Effector memory CD4-positive, alpha-beta T cell (primary cell): ENCODE measurements at regions not wholly inside any gene's neighbourhood (a gene's known extent, or its start where the extent isn't known, plus 50 kb on each side); places are given as distances from the start of the nearest gene placed in this dataset.

ENCODE experiments used
- DNase-seq, 3 donors: peaks; one replicate each; pipeline ENCODE4 v3.0.0-alpha.2; 2020
- H3K27ac ChIP-seq: 2 replicates; pipeline ENCODE4 v1.7.0; 2013; ENCODE audit warnings: mild to moderate bottlenecking, low read length, moderate library complexity; ENCODE audit not compliant: insufficient read depth, poor library complexity, severe bottlenecking
- H3K27me3 ChIP-seq: replicated peaks from 2 replicates; pipeline ENCODE4 v1.7.0; 2013; ENCODE audit warnings: mild to moderate bottlenecking, low read length; ENCODE audit not compliant: insufficient read depth, control insufficient read depth, poor library complexity, severe bottlenecking
- H3K36me3 ChIP-seq: 2 replicates; pipeline ENCODE4 v1.7.0; 2013; ENCODE audit warnings: mild to moderate bottlenecking, low read length, moderate library complexity; ENCODE audit not compliant: control insufficient read depth, insufficient read depth
- H3K4me1 ChIP-seq: 2 replicates; pipeline ENCODE4 v1.7.0; 2013; ENCODE audit warnings: low read length, mild to moderate bottlenecking; ENCODE audit not compliant: control insufficient read depth, insufficient read depth, poor library complexity, severe bottlenecking
- H3K4me3 ChIP-seq: 2 replicates; pipeline ENCODE4 v1.7.0; 2013; ENCODE audit warnings: low read length, low read depth, mild to moderate bottlenecking; ENCODE audit not compliant: insufficient read depth, poor library complexity, severe bottlenecking
- H3K9me3 ChIP-seq: 2 replicates; pipeline ENCODE4 v1.7.0; 2013; ENCODE audit warnings: mild to moderate bottlenecking, low read length, moderate library complexity; ENCODE audit not compliant: control insufficient read depth

DNA sequence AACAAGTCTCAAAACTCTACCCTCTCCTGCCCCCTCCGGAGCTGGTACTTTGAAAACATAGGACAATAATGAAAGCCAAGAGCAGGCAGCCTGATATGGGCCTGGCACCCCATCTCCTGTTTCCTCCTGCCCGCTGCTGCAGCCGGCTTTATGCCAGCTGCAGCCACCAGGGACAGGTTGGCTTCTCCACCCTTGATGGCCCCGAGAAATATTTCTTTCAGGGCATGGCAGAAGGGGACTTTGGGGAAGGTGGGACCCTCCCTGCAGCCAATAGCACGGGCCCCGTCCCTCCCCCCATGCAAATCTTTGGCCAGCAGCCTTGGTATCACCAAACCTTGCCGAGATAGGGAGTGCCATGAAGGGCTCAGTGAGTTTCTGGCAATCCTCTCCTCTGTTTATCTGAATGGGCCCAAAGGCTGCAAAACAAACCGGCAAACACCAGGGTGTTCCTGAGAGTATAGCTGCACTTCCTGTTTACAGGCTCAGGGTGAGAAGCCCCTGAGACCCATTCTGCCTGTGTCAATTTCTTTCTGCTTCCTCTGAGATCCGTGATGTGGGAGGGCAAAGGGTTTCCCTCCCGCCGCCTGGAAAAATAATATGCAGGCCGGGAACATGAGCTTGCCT lies 73.4 kb upstream of the BOD1 start:
- Histone ChIP-seq H3K4me3 (no peak overlapping the region), H3K4me1 (no peaks in the 10 kb centered on the region), H3K27ac (no peak overlapping the region), H3K36me3 (no peaks in the 10 kb centered on the region), H3K27me3 (no peaks in the 10 kb centered on the region), H3K9me3 (no peaks in the 10 kb centered on the region)
- DNase-seq, result no peak

DNA sequence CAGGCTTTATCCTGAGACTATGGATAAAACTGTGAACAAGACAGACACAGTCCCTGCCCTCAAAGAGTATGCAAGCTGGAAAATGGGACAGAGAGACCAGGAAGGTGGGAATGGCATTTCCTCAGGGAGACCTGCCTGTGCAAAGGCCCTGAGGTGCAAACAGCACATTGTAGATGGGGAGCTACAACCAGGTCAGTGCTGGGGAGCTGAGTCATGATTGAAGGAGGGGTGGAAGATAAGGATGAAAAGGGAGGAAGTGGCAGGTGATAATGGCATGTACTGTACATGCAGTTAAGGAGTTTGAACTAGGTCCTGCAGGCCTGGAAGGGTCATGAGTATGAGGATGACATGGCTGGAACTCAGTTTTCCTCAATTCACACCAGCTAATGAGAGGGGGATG lies 75.5 kb upstream of the BOD1 start:
- no peak for DNase-seq

DNA sequence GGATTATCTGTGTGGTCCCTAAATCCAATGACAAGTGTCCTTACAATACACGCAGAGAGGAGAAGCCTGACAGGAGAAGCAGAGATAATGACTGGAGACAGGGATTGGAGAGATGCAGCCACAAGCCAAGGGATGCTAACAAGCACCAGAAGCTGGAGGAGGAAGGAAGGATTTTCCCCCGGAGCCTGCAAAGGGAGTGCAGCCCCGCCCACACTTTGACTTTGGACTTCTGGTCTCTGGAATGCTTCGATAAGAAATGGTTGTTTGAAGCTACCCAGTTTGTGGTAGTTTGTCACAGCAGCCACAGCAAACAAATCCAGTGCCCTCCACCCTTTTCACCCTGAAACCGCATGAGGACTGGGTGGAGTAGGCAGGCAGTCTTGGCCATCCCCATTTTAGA lies 77.2 kb upstream of the BOD1 start:
- Histone ChIP-seq H3K27ac (no peak overlapping the region), H3K9me3 (no peaks in the 10 kb centered on the region), H3K4me3 (no peak overlapping the region), H3K4me1 (peaks cover 7% of the 10 kb centered on the region), H3K36me3 (no peaks in the 10 kb centered on the region), H3K27me3 (no peaks in the 10 kb centered on the region)
- DNase-seq, result no peak

More for the DNA sequence above, 75.5 kb upstream of the BOD1 start:
- no peaks in the 10 kb centered on the region for H3K36me3 ChIP-seq
- H3K9me3 ChIP-seq, result no peaks in the 10 kb centered on the region
- no peaks in the 10 kb centered on the region for H3K27me3 ChIP-seq
- H3K4me1 ChIP-seq, result no peaks in the 10 kb centered on the region
- H3K4me3 ChIP-seq, result no peak overlapping the region
- H3K27ac ChIP-seq, result no peak overlapping the region

DNA sequence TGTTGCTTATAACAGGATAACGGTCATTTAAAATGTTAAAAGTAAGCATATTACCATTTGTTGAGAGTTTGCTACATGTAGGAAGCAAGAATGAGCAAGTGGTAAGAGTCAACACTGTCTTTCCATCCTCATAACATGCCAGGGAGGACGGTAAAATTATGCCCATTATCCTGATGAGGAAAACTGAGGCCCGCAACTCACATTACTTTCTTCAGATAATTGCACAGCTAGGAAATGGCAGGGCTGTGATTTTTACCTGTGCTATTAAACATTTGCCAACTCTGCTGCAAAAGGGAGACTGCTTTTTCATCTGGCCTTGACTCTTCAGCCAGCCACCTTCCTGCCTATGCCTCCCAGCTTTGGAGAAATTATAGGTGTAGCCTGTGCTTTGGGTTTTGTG lies 79.8 kb upstream of the BOD1 start:
- H3K4me1 ChIP-seq, result peaks cover 7% of the 10 kb centered on the region
- no peak overlapping the region for H3K4me3 ChIP-seq
- H3K9me3 ChIP-seq, result no peaks in the 10 kb centered on the region
- no peaks in the 10 kb centered on the region for H3K36me3 ChIP-seq
- H3K27me3 ChIP-seq, result no peaks in the 10 kb centered on the region
- no peak overlapping the region for H3K27ac ChIP-seq
- DNase-seq, result no peak

DNA sequence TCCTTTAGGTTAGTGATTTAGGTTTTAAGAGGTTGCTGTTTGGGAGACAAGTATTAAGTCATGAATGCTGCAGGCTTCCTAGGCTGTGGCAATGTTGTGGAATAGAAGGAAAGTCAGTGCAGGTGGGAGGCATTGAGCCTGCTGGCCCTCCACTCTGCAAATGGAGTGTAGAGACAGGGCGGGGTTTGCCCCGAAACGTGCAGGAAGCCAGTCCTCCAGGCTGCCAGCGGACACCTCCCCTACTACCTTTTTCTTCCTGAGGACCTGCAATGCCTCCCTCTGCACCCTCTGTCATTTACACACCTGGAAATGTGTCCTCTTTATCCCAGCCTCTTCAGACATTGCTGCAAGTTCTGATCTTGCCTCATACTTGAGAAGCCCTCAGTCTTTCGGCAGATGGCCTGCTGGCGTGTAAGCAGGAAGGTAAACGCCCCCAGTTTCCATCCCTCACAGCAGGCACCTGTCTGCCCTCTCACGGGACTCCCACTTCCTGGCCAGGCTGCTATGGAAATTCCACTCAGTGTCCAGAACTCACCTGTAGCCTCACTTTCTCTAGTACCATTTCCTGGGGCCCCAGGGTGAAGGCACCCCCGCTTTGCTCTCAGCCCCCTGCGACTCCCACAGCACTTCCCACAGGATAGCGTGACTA lies 81.6 kb upstream of the BOD1 start:
- no peak for DNase-seq
- H3K4me1 ChIP-seq, result peaks cover 7% of the 10 kb centered on the region
- H3K4me3 ChIP-seq, result no peak overlapping the region
- no peak overlapping the region for H3K27ac ChIP-seq
- no peaks in the 10 kb centered on the region for H3K27me3 ChIP-seq
- no peaks in the 10 kb centered on the region for H3K36me3 ChIP-seq
- no peaks in the 10 kb centered on the region for H3K9me3 ChIP-seq

DNA sequence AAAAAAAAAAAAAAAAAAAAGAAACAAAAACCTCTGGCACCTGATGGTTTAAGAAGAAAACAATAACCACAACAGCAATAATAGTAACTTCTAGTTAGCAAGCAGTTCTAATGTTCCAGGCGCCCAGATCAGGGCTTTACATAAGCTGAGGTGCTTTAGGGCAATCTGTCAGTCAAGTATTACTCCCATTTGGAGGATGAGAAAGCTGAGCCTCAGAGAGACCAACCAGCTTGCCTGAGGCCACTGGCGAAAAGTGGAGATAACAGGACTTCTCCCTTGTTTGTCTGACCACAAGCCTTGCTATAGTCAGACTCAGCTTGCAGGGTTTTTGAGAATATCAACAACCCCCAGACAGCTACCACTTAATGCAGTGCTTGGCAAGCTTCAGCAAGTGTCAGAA lies 83.5 kb upstream of the BOD1 start:
- no peak overlapping the region for H3K27ac ChIP-seq
- peaks cover 7% of the 10 kb centered on the region for H3K4me1 ChIP-seq
- H3K4me3 ChIP-seq, result no peak overlapping the region
- H3K27me3 ChIP-seq, result no peaks in the 10 kb centered on the region
- no peaks in the 10 kb centered on the region for H3K36me3 ChIP-seq
- H3K9me3 ChIP-seq, result no peaks in the 10 kb centered on the region
- no peak for DNase-seq

DNA sequence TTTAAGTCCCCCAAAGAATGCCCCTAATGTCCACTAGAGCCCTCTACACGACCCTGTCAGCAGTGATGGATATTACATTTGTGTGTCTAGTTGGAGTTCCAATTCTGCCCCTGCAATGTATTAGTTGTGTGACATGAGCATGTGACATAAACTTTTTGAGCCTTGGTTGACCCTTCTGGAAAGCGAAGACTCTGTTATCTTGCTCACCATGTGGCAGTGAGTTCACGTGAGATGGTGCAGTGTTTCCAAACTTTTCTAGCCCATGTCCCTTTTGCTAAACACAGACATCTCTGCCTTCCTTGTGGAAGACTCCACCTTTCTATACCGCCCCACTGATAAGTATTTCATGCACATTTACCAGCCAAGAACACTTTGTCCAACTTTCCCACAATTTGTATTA lies 87.0 kb upstream of the BOD1 start:
- Histone ChIP-seq H3K27me3 (no peaks in the 10 kb centered on the region), H3K9me3 (no peaks in the 10 kb centered on the region), H3K4me3 (no peak overlapping the region), H3K36me3 (no peaks in the 10 kb centered on the region), H3K27ac (no peak overlapping the region), H3K4me1 (peaks cover 1% of the 10 kb centered on the region)
- no peak for DNase-seq

DNA sequence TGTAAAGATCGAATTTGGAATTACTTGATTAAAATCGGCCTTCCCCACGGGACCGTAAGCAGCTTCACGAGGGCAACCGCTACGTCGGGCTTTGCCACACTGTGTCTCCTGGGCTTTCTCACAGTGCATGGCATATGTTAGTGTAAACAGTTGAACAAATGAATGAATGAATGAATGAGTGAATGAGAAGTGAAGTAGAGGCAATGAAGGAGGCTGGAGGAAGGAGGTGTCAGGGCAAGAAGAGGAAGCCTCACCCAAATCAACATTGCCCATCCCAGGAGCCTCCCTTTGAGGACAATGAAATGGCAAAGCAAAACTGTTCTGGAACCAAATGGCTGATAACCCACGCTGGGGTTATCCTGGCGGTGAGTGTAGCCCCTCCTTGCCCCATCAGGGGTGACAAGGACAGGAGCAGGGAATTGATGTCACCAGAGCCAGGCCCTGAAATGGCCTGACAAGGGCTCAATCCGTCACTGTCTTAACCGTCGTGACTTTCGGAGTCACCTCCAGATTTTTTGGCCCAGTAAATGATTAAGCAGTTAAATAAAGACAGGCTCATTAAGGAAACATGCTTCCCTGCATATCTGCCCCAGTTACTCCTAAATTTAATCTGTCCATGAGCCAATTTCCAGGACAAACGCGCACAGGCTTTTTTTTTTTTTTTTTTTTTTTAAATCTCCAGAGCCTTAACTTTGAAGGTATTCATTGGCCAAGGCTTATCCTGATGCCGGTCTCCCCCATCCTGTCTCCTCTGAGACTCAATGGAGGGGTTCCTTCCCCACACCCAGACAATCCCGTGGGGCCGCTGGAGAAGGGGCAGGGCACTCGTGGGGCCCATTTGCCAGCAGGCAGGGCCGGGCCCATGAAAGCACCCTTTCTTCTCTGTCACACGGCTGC lies 88.4 kb upstream of the BOD1 start:
- Histone ChIP-seq H3K4me3 (no peak overlapping the region), H3K27ac (no peak overlapping the region), H3K27me3 (no peaks in the 10 kb centered on the region), H3K4me1 (no peaks in the 10 kb centered on the region), H3K9me3 (no peaks in the 10 kb centered on the region), H3K36me3 (no peaks in the 10 kb centered on the region)
- DNase-seq, result no peak

DNA sequence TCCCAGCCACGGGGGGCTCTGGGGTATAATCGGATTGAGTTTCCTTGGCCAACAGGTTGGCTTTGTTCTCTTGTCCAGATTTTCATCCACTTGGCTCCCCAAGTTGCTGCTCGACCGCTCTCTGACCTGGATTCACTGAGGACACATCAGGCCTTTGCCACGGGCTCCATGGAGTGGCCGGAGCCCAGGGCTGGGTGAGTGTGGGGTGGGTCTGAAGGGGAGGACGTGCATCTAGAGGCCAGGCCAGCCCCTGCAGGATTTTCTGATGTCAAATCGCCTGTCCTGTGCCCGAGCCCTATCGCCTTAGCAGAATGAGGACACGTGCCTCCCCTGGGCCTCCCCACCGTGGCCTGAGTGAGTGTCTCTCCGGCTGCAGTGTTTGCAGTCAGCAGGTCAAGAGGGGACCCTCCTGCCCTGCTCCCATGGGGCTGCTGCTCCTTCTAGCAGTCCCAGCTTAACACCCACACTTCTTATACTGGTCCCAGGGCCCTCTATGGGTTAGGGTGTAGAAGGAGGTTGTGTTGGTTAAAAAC lies 89.1 kb upstream of the BOD1 start:
- Histone ChIP-seq H3K4me3 (no peak overlapping the region), H3K27ac (no peak overlapping the region), H3K4me1 (no peaks in the 10 kb centered on the region), H3K36me3 (no peaks in the 10 kb centered on the region), H3K9me3 (no peaks in the 10 kb centered on the region), H3K27me3 (no peaks in the 10 kb centered on the region)
- no peak for DNase-seq

DNA sequence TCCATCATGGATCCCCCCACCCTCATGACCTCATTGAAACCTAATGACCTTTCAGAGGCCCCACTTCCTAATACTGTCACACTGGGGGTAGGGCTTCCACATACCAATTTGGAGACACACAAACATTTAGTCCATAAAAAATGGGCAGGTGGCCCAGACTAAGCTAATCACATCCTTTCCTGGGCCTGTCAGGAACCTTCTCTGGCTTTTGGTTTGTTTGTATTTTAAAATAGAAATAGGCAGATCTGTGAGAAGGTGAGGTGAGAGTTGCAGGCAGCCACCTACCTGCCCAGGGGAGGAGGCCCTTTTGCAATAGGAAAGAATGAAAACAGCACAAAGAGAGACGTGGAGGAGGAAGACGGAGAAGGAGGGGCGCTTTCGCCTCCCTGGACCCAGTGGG lies 90.2 kb upstream of the BOD1 start:
- H3K27ac ChIP-seq, result no peak overlapping the region
- no peaks in the 10 kb centered on the region for H3K4me1 ChIP-seq
- no peaks in the 10 kb centered on the region for H3K36me3 ChIP-seq
- H3K9me3 ChIP-seq, result no peaks in the 10 kb centered on the region
- H3K27me3 ChIP-seq, result no peaks in the 10 kb centered on the region
- H3K4me3 ChIP-seq, result no peak overlapping the region
- no peak for DNase-seq
